Spinal cord (tissue), 9 donors: ENCODE measurements at regions not wholly inside any gene's neighbourhood (a gene's known extent, or its start where the extent isn't known, plus 50 kb on each side); places are given as distances from the start of the nearest gene placed in this dataset.

ENCODE experiments used
- DNase-seq, 6 donors: peaks; one replicate each; pipeline versions ENCODE4 v3.0.0 to v3.0.0-alpha.2; 2013 to 2015; ENCODE audit warnings: low spot score in 6 of 6, low read depth in 4 of 6
- H3K27ac ChIP-seq: one replicate; pipeline ENCODE4 v1.5.1; 2013; ENCODE audit warnings: low read depth, low read length, control low read depth
- H3K27me3 ChIP-seq: one replicate; pipeline ENCODE4 v1.6.1; 2013; ENCODE audit warnings: low read length; ENCODE audit not compliant: control insufficient read depth, insufficient read depth
- H3K36me3 ChIP-seq: one replicate; pipeline ENCODE4 v1.6.1; 2013; ENCODE audit warnings: low read length; ENCODE audit not compliant: control insufficient read depth, insufficient read depth
- H3K4me1 ChIP-seq: one replicate; pipeline ENCODE4 v1.6.1; 2013; ENCODE audit warnings: low read length; ENCODE audit not compliant: control insufficient read depth, insufficient read depth
- H3K4me3 ChIP-seq: one replicate; pipeline ENCODE4 v1.5.1; 2013; ENCODE audit warnings: low read depth, low read length, control low read depth
- H3K9me3 ChIP-seq: one replicate; pipeline ENCODE4 v1.6.1; 2013; ENCODE audit warnings: low read length; ENCODE audit not compliant: control insufficient read depth, insufficient read depth
- WGBS: methylation state at CpG from one replicate; pipeline ENCODE4 v1.1.5; 2013; ENCODE audit warnings: missing lambda C conversion rate; ENCODE audit not compliant: insufficient coverage; 5-methylcytosine and 5-hydroxymethylcytosine counted together
- donor health status: healthy.

- WGBS = 84% methylated on average over 10 of the region's 15 CpGs
- no peaks in the 10 kb centered on the region for H3K9me3 ChIP-seq
- H3K36me3 ChIP-seq = no peaks in the 10 kb centered on the region
- peaks cover 4% of the 10 kb centered on the region for H3K27me3 ChIP-seq
- H3K4me1 ChIP-seq = peaks cover 8% of the 10 kb centered on the region
- DNase-seq = peak in 1 of 6 donors; percentile 49
- H3K27ac ChIP-seq = peak overlapping the region; percentile 59
- no peak overlapping the region for H3K4me3 ChIP-seq
Measured at GRCh38 chr16:85989863-85990643, 91.1 kb downstream of the IRF8 start.

GRCh38 chr16:85990861-85991301, 91.9 kb downstream of the IRF8 start:
- H3K4me1 ChIP-seq = peaks cover 11% of the 10 kb centered on the region
- DNase-seq = no peak
- 85% methylated on average over 7 of the region's 12 CpGs for WGBS
- H3K36me3 ChIP-seq = no peaks in the 10 kb centered on the region
- H3K27ac ChIP-seq = no peak overlapping the region
- peaks cover 2% of the 10 kb centered on the region for H3K27me3 ChIP-seq
- H3K9me3 ChIP-seq = no peaks in the 10 kb centered on the region
- no peak overlapping the region for H3K4me3 ChIP-seq

DNA sequence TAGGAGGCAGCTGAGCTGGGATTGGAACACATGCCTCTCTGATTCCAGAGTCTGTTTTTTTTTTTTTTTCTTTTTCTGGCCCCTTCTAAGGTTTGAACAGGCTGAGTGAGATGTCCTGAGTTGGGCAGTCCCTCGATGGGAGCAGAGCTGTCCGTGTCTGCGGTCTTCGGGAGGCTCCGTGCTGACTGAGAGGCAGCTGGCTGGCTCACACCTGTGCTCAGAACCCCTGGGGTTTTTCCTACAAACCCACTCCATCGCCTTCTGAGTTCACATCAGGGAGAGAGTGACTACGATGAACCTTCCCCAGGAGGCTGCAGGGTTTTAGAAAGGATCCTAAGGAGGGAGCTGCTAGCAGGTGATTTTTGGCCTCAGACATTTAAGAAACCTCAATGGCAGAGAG, 92.5 kb downstream of the IRF8 start:
- Histone ChIP-seq H3K4me3 (no peak overlapping the region), H3K27me3 (peaks cover 2% of the 10 kb centered on the region), H3K36me3 (no peaks in the 10 kb centered on the region), H3K4me1 (peaks cover 11% of the 10 kb centered on the region), H3K9me3 (no peaks in the 10 kb centered on the region), H3K27ac (no peak overlapping the region)
- no peak for DNase-seq
- WGBS = 74% methylated on average over 5 of the region's 7 CpGs

DNA sequence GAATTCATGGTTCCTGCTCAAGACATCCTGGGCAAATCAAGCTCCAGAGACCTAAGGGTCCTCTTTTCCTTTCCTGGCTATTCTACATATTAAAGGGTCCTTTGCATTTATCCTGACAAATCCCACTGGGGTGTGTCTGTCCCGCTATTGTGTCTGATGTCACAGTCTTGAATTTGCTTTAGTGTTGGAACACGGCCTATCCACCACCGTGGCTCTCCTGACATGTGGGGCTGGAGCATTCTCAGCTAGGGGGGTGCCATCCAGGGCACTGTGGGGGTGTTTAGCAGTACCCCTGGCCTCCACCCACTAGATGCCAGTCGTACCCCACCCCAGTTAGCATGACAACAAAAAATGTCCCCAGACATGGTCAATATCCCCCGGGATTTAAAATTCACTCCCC, 92.9 kb downstream of the IRF8 start:
- WGBS = 80% methylated on average over 3 of the region's 5 CpGs
- H3K4me1 ChIP-seq = peaks cover 11% of the 10 kb centered on the region
- no peak overlapping the region for H3K4me3 ChIP-seq
- DNase-seq = no peak
- H3K9me3 ChIP-seq = no peaks in the 10 kb centered on the region
- no peaks in the 10 kb centered on the region for H3K36me3 ChIP-seq
- peaks cover 2% of the 10 kb centered on the region for H3K27me3 ChIP-seq
- no peak overlapping the region for H3K27ac ChIP-seq

DNA sequence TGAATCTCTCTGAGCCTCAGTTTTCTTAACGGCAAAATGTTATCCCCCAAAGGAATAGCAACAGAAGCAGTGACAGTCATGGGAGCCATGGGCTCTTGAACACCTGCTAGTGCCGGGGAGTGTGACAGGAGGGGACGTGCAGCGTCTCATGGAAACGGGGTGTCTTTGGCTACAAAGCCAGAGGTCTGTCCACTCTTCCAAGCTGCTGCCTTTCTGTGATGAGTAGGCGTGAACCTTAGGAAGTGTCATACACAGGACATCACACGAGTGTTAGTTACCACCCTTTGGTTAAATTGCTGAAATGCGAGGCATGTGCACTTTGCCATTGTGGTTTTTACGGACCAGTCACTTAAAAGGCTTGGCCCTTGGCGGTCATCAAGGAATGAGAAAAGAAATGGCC, 93.4 kb downstream of the IRF8 start:
- no peak overlapping the region for H3K4me3 ChIP-seq
- H3K27me3 ChIP-seq = peaks cover 4% of the 10 kb centered on the region
- WGBS = 68% methylated on average over 10 of the region's 10 CpGs
- DNase-seq = no peak
- no peak overlapping the region for H3K27ac ChIP-seq
- no peaks in the 10 kb centered on the region for H3K9me3 ChIP-seq
- H3K36me3 ChIP-seq = no peaks in the 10 kb centered on the region
- H3K4me1 ChIP-seq = peaks cover 12% of the 10 kb centered on the region

- Histone ChIP-seq H3K36me3 (no peaks in the 10 kb centered on the region), H3K4me3 (no peak overlapping the region), H3K4me1 (peaks cover 12% of the 10 kb centered on the region), H3K27ac (no peak overlapping the region), H3K27me3 (peaks cover 5% of the 10 kb centered on the region), H3K9me3 (no peaks in the 10 kb centered on the region)
- no peak for DNase-seq
- 67% methylated on average over 1 of the region's 2 CpGs for WGBS
Measured at GRCh38 chr16:85992779-85993178, 93.8 kb downstream of the IRF8 start.

- H3K27me3 ChIP-seq = peaks cover 5% of the 10 kb centered on the region
- no peak overlapping the region for H3K27ac ChIP-seq
Measured at GRCh38 chr16:85994492-85995490, 95.8 kb downstream of the IRF8 start.

GRCh38 chr16:85995541-85996423, 96.8 kb downstream of the IRF8 start:
- 89% methylated on average over 11 of the region's 27 CpGs for WGBS

More at GRCh38 chr16:85994492-85995490, 95.8 kb downstream of the IRF8 start:
- Histone ChIP-seq H3K4me3 (no peak overlapping the region), H3K4me1 (peaks cover 20% of the 10 kb centered on the region), H3K9me3 (no peaks in the 10 kb centered on the region), H3K36me3 (no peaks in the 10 kb centered on the region)
- DNase-seq = no peak
- WGBS = 77% methylated on average over 14 of the region's 20 CpGs

GRCh38 chr16:85996843-85997242, 97.9 kb downstream of the IRF8 start:
- H3K4me1 ChIP-seq = peaks cover 20% of the 10 kb centered on the region
- H3K4me3 ChIP-seq = no peak overlapping the region
- DNase-seq = no peak
- no peaks in the 10 kb centered on the region for H3K36me3 ChIP-seq
- no peak overlapping the region for H3K27ac ChIP-seq
- H3K9me3 ChIP-seq = no peaks in the 10 kb centered on the region
- peaks cover 3% of the 10 kb centered on the region for H3K27me3 ChIP-seq
- WGBS = 61% methylated on average over 10 of the region's 10 CpGs

More at GRCh38 chr16:85995541-85996423, 96.8 kb downstream of the IRF8 start:
- DNase-seq = no peak
- Histone ChIP-seq H3K4me1 (peaks cover 20% of the 10 kb centered on the region), H3K27me3 (peaks cover 3% of the 10 kb centered on the region), H3K4me3 (no peak overlapping the region), H3K9me3 (no peaks in the 10 kb centered on the region), H3K36me3 (no peaks in the 10 kb centered on the region), H3K27ac (no peak overlapping the region)
